HG02981 (cell line): ENCODE measurements at regions not wholly inside any gene's neighbourhood (a gene's known extent, or its start where the extent isn't known, plus 50 kb on each side); places are given as distances from the start of the nearest gene placed in this dataset.
A peak's percentile ranks its signal among the peaks of the same experiment; 100 is the strongest.
"Not testable (repeated sequence)": the region's sequence is repeated elsewhere in the genome, so short reads cannot be mapped to it uniquely, and the experiment has no call there.

Experiments used
- ATAC-seq: cut with Tn5 transposase; IDR thresholded peaks from one replicate; pipeline ENCODE4 v1.9.1; 2021; ENCODE audit warnings: mild to moderate bottlenecking, moderate library complexity; ENCODE audit not compliant: unreplicated experiment

GRCh38 chr9:67708109-67708508 is 150.6 kb upstream of the ANKRD20A1 start:
- ATAC-seq: not testable (repeated sequence)

GRCh38 chr9:67711429-67711828 is 147.3 kb upstream of the ANKRD20A1 start:
- not testable (repeated sequence) for ATAC-seq

- not testable (repeated sequence) for ATAC-seq
Observed at GRCh38 chr9:67711931-67712330, 146.8 kb upstream of the ANKRD20A1 start.

DNA sequence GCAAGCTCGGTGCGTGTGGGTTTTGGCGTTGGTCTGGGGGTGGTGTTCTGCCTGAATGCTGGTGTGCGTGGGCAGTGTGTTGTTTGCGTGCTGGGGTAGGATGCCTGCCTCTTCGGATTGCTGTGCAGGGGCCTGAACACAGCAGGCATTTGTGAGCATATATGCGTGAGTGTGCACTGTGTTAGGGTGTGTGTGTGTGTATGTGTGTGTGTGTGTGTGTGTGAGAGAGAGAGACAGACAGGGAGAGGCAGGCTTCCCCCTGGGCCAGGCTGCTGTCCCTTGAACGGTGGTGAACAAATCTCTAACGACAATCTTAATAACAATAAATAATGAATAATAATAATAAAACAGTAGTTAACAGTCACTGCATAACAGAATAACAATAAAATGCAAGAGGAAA is 145.8 kb upstream of the ANKRD20A1 start:
- not testable (repeated sequence) for ATAC-seq

- not testable (repeated sequence) for ATAC-seq
Observed at GRCh38 chr9:67717830-67718388, 140.8 kb upstream of the ANKRD20A1 start.

DNA sequence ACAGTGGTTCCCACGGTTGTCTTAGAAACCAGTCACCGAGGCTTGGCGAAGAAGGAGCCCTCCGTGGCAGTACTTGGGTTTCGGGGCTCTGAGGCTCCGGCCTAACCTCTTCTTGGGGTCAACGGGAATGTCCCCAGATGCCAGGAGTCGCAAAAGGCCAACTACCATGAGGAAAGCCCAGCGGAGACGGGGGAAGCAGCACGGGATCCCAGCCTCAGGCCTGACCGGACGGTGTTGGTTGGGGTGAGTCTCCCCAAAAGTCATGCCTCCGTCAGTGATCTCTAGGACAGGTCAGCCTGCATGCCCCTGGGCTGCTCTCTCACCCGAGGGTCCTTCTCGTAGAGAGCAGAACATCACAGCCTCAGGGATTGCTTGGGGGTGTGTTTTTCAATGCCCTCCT is 138.2 kb upstream of the ANKRD20A1 start:
- ATAC-seq: not testable (repeated sequence)

GRCh38 chr9:67722460-67723090 is 136.2 kb upstream of the ANKRD20A1 start:
- peak; percentile 73 for ATAC-seq

DNA sequence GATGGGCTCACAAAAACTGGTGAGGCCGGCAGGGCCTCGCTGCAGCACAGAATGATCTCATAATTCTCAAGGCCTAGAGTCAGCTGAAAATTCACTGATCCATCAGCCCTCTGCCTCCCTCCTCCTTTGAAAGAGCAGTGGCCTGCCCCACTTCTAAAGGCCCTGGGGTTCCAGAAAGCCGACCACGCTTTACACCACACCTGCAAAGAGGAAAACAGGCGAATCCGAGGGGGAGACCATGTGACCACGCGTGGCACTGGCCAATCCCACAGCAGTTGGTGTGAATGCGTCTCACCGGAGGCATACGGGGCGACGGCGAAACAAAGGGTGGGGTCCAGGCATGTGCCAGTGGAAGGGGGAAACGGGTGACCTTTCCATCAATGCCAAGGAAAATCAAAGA is 135.5 kb upstream of the ANKRD20A1 start:
- ATAC-seq: not testable (repeated sequence)

GRCh38 chr9:67724885-67725284 is 133.8 kb upstream of the ANKRD20A1 start:
- not testable (repeated sequence) for ATAC-seq

- ATAC-seq: peak; percentile 68
Observed at GRCh38 chr9:67726213-67726988, 132.3 kb upstream of the ANKRD20A1 start.

DNA sequence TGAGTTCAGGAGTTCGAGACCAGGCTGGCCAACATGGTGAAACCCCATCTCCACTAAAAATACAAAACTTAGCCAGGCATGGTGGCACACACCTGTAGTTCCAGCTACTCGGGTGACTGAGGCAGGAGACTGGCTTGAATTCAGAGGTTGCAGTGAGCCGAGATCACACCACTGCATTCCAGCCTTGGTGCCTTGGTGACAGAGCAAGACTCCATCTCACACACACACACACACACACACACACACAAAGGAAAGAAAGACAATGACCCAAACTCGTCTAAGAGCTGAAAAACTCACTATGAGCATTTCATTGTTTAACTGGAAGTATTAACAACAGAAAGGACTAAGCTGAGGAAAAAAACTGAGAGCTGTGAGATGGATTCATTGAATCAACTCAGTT is 95.6 kb upstream of the ANKRD20A1 start:
- ATAC-seq: not testable (repeated sequence)

- not testable (repeated sequence) for ATAC-seq
Observed at GRCh38 chr9:67771807-67772206, 86.9 kb upstream of the ANKRD20A1 start.

DNA sequence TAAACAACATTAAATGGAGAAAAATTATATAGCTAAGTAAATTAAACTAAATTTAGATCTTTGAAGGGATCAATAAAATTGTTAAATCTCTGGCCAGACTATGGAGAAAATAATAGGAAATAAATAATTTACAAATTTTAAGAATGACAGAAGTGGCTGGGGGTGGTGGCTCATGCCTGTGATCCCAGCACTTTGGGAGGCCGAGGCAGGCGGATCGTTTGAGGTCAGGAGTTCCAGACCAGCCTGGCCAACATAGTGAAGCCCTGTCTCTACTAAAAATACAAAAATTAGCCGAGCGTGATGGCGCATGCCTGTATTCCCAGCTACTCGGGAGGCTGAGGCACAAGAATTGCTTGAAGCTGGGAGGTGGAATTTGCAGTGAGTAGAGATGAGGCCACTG is 58.6 kb upstream of the ANKRD20A1 start:
- not testable (repeated sequence) for ATAC-seq
